T follicular helper cell (primary cell): ENCODE measurements at regions not wholly inside any gene's neighbourhood (a gene's known extent, or its start where the extent isn't known, plus 50 kb on each side); places are given as distances from the start of the nearest gene placed in this dataset.

Source experiments
- DNase-seq: peaks from one replicate; pipeline ENCODE4 v3.0.0-alpha.2; 2020; ENCODE audit warnings: low read depth

GRCh38 chr9:20291201-20291600 is 331.1 kb downstream of the MLLT3 start:
- DNase-seq, result no peak

DNA sequence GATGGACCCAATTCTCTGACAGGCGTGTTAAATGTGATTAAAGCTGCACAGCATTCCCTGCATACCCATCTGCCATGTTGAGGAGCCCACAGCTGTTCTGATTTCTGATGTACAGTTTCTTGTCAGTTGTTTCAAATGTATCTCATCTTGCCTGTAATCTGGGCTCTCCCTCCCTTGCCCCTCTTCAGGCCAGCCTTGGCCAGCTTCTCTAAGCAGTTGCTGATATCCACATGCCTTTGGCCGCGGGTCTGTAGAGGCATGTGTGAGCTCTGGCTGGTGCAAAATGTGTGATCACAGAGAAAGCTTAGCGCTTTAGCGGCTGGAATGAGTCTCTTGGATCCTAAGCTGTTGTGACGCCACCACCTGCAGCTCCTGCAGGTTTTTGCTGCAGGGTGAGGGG is 332.0 kb downstream of the MLLT3 start:
- no peak for DNase-seq

DNA sequence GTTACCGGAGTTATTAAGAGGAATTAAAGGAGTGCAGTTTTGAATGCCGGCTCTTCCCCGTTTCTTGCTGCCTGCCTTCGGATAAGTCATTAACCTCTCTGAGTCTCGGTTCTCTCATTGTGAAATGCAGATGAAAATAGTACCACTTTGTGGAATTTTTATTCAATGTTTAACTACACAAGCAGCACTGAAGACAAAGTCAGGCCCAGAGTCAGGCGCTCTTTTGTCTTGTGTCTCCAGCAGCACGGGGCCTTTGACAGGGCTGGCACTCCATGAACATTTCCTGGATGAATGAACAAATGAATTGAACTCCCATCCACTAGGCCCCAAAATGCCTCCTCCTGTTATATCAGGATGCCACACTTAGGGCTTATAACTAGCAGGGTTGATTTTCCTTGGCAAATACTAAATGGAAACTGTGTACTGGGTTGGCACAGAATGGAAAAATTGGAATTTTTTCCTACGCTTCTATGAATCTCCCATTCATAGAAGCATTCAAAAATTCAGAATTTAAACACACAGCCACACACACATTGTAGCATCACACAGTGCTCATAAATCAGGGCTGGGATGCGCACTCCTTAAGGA is 332.8 kb downstream of the MLLT3 start:
- no peak for DNase-seq

DNA sequence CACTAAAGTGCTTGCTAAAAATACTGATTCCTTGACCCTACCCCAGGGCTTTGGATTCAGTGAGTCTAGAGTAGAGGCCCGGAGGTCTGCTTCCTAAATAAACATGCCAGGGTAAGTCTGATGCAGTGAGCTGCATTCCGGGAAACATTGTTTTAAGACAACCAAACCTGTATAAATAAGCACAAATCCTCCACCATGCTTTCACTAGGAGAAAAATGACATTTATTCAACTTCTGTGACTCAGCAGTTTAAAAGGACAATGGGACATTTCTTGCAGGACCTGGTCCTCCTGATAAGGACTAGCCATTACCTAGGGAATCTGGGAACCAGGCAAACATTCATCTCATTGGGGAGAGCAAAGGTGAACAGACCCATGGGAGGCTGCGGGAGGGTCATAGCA is 335.3 kb downstream of the MLLT3 start:
- no peak for DNase-seq

DNA sequence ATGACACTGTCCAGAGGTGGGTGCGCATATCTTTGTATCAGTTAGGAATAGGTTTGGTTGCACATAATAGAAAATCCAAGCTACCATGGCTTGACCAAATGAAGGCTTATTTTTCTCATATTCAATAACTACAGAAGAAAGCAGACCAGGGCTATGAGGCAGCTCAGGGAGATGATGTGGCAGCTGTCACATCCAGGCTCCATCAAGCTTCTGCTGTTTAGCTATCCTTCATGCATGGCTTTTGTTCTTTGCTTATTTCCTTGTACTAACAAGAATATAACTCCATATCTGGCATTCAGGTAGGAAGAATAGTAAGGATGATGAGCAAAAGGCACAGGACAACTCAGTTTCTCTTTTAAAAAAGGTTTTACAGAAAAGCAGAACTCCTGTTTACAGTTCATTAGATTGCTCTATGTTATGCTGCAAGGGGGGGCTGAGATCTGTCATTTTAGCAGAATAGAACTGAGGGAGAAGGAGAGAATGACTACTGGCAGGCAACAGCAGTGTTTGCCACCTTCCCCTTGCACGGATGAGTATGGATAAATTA is 336.1 kb downstream of the MLLT3 start:
- DNase-seq, result no peak

GRCh38 chr9:20284601-20285289 is 337.6 kb downstream of the MLLT3 start:
- no peak for DNase-seq

GRCh38 chr9:20280330-20280729 is 342.0 kb downstream of the MLLT3 start:
- DNase-seq, result no peak

- no peak for DNase-seq
These were observed 345.5 kb downstream of the MLLT3 start for GRCh38 chr9:20276762-20277161.

GRCh38 chr9:20271723-20272122 is 350.6 kb downstream of the MLLT3 start:
- DNase-seq, result no peak

- DNase-seq, result no peak
These were observed 351.2 kb downstream of the MLLT3 start for GRCh38 chr9:20271096-20271495.

DNA sequence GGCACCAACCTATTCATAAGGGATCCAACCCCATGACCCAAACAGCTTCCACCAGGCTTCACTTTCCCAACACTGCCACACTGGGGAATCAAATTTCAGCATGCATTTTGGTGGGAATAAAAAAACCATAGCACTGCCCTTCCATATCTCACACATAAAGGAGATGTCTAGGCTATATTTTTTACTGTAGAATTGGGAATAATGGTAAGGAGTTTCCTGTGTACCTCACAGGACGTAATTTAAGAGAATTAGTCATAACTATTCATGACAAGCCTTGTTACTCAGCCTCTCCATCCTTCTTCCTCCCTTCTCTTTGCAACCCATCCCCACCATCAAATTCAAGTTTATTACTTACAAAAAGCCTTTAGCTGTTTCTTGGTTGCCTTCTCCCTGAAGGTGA is 352.1 kb downstream of the MLLT3 start:
- DNase-seq, result no peak

GRCh38 chr9:20269620-20270019 is 352.7 kb downstream of the MLLT3 start:
- no peak for DNase-seq

DNA sequence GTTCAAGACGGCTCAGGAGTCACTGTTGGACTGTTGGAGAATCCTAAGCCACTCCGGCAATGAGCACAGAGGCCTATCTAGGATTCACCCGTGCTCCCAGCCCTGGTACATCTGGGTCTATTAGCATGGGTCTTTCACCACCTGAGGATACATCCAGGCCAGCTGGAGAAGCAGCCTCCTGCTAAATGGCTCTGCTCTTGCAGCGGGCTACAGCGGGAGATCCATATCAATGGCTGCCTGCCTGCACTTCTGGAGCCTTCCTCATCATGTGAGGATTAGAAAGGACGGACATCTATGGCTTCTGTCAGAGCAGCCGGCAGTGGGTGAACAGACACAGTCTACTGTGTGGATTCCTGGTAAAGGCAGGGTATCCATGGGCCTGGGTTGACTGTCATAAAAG is 357.4 kb downstream of the MLLT3 start:
- DNase-seq, result no peak

DNA sequence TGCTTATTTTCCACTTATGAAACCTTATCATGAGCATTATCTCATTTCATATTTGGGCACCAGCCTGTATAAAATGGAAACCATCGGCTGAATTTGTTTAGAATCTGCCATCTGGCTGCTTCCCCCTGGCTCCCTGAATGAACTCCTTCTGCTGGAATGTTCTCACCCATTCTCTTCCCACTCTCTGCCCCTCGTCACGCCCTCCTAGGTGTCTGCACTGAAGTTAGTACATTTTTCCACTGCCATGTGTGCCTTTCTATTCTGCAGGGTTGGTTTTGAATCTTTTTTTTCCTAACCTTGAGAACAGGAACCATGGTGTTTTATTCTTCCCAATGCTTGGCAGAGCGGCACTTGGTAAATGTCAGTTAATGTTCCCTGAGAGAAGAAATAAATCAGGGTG is 359.7 kb downstream of the MLLT3 start:
- no peak for DNase-seq

GRCh38 chr9:20256284-20256948 is 365.9 kb downstream of the MLLT3 start:
- DNase-seq, result no peak

DNA sequence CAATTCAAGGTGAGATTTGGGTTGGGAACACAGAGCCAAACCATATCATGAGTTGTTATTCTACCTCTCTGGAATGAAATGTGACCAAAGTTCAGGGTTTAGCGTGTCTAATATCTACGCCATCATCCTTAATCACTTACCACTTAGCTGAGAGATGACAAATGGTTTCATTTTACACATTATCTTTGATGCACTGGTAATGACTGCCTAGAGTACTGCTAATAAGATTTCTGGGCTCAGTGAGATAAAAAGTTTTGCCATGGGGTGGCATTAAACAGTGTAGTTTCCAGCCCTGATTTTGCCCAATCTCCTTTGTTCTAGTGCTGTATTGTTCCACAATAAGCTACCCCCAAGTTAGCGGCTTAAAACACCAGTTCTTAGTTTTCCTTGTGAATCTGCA is 367.2 kb downstream of the MLLT3 start:
- no peak for DNase-seq

GRCh38 chr9:20253635-20254034 is 368.7 kb downstream of the MLLT3 start:
- no peak for DNase-seq

- no peak for DNase-seq
These were observed 369.5 kb downstream of the MLLT3 start for GRCh38 chr9:20252778-20253177.

DNA sequence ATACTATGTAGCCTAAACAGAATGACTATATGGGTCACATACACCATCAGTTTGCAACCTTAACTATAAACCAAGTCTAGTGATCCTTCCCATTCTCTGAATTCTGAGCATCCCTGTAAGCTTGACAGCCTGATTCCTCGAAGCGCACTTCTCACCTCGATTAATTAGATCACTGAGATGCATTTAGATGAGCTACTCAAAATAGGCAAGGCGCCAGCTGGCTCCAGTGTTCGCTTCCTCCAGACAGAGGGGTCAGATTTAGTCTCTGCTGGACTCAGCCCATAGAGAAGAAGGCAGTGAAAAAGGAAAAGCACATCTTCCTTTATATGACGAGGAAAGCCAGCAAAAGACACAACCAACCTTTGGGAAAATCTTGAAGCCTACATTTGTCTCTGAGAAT is 371.5 kb downstream of the MLLT3 start:
- DNase-seq, result no peak

GRCh38 chr9:20244271-20244670 is 378.0 kb downstream of the MLLT3 start:
- DNase-seq, result no peak

GRCh38 chr9:20243841-20244240 is 378.5 kb downstream of the MLLT3 start:
- no peak for DNase-seq

DNA sequence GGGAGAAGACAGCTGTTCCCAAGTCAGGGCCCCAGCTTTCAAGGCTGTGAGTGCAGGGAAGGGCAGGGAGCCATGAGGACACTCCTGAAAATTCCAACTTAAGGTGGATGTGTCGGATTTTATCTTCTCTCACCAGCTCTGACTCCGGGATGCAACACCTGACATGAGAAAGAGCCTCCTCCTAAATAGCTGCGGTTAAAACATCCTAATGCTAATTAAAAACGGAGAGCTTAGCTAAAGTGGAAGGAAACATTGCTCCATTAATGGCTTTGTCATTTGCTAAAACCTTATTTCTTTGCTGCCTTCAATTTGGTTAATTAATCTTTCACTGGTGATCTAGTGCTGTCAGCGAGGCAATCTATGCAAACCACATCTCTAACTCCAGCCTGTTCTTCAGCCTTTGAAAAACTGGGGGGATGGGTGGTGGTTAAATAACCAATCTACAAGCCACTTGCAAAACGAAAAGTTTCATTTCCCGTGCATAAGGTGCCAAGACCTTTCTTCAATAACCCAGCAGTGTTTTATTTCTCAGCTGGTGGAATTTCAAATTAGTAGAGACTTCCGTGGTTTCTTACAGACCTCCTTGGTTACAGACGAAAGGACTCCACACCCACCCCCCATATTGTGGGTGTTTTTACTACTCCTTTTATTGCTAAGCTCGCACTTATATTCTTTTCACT is 379.6 kb downstream of the MLLT3 start:
- no peak for DNase-seq

DNA sequence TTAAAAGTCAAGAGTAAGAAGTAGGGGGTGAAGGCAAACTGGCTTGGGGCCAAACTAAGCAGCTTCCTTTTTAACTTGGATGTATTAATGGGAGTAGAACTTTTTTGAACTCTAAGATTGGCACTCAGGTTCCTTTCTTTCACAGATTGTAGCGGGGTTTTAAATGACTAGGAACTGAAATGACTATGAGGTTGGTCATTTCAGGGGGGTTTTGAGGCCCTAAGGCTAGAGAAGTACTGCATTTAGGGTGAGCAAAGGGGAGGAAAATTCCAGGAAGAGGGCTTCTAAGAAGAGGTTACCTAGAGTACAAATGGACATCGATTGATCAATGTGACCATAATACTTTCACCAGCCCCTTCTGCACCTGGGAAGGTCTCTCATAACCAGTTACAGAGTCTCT is 381.8 kb downstream of the MLLT3 start:
- DNase-seq, result no peak
